HG02642 (cell line): ENCODE measurements at regions not wholly inside any gene's neighbourhood (a gene's known extent, or its start where the extent isn't known, plus 50 kb on each side); places are given as distances from the start of the nearest gene placed in this dataset.

Source experiments
- ATAC-seq: cut with Tn5 transposase; IDR thresholded peaks from one replicate; pipeline ENCODE4 v1.9.1; 2021; ENCODE audit warnings: mild to moderate bottlenecking; ENCODE audit not compliant: unreplicated experiment, poor library complexity

DNA sequence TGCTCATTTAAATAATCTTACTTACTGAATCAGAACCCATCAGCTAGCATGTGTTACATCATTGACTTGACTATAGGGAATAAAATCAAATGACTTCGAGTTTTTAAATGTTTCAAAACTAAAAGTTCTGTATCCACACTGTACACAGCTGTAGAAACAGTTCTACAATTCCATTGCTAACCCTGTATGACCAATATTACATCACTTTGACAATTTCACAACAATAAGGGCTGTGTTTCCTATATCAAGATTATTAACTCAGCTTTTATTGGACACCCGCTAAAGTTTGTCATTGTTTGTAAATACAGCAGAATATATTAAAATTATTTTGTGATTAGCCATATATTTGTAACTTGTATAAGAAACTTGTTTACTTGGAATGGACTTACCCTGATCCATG is 540.8 kb downstream of the PRELID2 start:
- ATAC-seq, result no peak

GRCh38 chr5:145293716-145294115 is 541.4 kb downstream of the PRELID2 start:
- ATAC-seq, result no peak

DNA sequence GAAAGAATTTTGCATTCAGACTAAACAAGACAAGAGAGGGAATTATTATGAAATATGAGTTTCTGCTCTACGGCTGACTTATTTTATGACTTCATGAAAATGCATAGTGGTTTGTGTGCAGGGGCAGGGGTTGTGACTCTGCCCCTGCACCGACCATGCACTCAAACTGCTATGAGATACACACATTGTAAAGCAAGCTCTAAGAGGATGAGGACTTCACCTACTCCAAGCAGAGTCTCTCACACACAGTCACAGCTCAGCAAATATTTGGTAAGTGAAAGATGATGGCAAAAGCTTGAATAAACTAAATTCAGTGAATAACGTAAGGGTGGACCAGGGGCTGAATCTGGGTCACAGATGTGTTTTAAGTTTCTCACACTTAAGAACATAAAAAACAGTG is 542.9 kb downstream of the PRELID2 start:
- ATAC-seq, result no peak

GRCh38 chr5:145283141-145283810 is 551.9 kb downstream of the PRELID2 start:
- no peak for ATAC-seq

DNA sequence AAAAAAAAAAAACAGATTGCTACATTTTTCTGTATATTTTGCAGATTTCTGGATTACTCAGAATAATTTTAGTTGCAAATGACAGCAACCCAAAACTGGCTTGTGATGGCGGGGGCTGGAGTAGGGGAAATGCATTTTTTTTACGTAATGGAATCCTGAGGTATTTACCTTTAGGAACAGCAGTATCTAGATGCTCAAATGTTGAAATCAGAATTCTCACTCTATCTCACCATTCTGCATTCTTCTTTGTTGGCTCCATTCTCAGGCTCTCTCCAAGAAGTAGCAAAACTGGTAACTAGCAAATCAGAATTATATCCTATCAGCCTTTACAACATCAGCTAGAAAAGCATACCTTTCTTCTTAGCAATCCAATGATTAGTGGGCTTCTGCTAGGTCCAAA is 554.3 kb downstream of the PRELID2 start:
- no peak for ATAC-seq

DNA sequence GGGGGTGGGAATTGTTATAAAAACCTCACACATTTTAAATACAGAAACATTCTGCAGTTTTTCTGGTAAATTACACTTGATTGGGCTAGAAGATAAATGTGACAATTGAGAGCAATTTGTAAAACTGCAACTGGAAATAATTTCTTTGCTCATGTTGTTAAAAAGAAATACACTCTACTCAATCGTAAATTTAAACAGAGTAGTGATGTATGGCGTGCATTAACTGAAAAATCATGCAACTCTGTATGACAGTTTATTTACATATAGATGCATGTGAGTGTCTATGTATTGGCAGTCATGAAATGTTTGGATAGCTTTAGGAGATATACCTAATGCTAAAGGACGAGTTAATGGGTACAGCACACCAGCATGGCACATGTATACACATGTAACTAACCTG is 554.9 kb downstream of the PRELID2 start:
- ATAC-seq, result no peak

DNA sequence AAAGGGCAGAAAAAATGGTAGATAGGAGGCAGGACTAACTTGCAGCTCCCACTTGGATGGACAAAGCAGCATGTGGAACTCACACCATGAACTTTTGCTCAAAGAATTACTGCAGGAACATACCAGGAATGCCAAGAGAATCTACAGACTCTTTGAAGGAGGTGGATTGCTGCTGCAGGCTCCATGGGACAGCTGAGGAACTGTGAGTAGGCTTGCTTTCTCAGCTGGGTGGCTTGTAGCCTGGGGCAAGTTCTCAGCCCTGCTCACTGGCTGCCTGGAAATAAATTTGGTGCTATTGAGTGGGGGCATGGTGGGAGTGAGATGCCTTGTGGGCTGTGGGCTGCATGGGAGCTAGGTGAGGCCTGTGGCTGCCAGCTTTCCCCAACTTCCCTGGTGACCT is 574.5 kb downstream of the PRELID2 start:
- no peak for ATAC-seq

DNA sequence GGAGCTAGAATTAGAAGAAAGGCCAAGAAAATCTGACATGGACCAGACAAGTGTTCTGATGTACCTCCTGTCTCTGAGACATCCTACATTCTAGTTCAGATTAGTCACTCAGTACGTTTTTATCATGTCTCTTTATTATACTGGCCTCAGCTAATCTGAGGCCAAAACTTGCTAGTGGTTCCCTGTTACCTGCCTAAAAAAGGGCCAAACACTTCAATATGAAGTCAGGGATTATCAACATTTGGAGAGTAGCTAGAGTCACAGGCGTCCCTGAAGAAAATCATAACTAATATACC is 587.4 kb downstream of the PRELID2 start:
- ATAC-seq, result no peak

DNA sequence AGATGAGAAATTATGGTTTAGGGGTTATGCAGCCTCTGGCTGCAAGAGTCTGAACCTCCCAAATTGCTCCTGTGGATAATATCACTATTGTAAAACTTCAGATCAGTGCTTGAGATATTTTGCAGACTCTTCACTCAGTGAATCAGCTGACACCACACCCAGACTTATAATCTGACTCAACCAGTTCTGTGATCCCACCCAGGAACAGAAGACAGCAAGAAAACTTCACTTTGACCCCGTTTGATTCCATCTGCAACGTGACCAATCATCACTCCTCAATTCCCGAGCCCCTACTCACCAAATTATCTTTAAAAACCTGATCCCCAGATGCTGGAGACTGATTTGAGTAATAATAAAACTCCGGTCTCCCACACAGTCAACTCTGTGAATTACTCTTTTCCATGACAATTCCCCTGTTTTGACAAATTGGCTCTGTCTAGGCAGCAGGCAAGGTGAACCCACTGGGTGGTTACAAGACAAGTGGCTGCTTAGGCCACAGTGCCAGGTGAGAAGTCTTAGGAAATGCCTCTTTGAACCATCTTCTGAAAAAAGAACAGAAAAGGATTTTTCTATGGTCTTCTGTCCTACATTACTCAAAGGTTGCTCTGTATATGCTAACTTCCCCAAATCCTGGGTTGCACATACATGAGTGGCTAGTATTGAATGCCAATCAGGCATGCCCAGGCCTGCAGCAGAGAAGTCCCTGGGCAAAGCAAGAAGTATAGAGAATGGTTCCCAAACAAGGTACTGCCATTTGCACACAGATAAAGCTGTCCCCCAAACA is 588.0 kb downstream of the PRELID2 start:
- no peak for ATAC-seq

- ATAC-seq, result no peak
These were observed 588.8 kb downstream of the PRELID2 start for GRCh38 chr5:145246379-145246778.

DNA sequence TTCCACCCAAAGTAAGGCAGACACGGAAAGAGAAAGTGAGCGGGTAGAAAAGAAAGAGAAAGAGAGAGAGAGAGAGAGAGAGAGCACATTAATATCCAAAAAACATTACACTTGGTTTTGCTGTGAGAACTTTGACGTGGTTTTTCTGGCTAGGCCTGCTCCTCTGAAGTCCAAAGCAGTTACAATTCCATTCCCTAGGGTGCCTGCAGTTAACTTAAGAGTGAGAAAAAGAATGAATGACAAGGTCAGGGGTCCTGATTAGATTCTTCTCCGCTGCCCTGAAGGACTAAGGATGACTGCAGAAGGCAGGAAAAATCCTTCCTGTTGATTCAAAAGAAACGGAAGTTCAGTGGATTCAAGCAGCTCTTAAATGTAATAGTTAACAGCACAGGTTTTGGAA is 589.8 kb downstream of the PRELID2 start:
- ATAC-seq, result no peak

DNA sequence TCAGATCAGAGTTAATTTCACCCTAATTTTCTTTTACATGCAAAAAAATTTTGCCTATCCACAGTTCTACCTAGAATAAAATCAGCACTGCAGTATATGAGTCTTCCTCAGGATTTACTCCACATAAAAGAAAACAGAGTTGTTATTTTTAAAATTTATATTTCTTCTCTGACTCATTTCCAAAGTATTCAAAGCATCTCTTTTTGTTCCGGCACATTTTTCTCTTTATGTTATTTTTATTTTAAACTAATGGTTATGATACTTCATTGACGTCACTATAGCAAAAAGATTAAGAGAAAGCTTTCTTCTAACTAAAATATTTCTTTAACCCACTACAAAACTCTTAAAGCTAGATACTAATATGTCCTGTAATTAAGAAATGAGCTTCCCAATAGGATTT is 590.4 kb downstream of the PRELID2 start:
- ATAC-seq, result no peak

DNA sequence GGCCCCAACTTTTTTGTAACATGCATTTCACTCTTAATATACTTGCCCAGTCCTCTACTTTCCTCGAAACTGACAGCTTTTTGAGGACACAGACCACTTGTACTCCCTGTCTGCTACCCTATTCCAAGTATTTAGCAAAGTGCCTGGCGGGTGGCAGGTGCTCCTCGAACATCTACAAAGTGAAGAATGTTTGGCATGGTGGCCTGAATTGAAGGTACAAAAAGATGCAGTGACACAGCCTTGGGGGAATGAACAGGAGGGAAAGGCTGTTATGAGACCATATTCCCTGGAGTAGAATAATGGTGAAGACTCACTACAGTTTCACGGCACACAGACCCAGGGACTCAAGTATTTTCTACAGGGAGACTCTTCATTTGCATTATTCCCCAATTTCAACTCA is 590.9 kb downstream of the PRELID2 start:
- ATAC-seq, result no peak

- no peak for ATAC-seq
These were observed 592.1 kb downstream of the PRELID2 start for GRCh38 chr5:145243016-145243415.

DNA sequence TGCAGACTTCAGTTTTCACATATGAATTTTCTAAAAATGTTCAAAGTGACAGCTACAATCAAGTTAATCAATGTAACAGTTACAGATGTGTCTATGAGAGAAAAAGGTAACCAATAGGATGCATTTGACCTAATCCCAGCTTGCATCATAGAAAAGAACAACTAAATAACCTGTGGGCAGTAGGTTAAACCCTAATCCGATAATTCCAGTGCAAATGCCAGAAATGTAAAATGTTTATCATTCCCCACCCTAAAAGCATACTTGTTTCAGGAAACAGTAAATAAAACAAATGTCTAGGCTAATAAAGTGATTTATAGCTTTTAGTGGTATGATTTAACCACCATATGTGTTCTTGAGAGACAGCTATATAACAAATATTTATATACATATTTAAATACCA is 592.6 kb downstream of the PRELID2 start:
- ATAC-seq, result no peak

DNA sequence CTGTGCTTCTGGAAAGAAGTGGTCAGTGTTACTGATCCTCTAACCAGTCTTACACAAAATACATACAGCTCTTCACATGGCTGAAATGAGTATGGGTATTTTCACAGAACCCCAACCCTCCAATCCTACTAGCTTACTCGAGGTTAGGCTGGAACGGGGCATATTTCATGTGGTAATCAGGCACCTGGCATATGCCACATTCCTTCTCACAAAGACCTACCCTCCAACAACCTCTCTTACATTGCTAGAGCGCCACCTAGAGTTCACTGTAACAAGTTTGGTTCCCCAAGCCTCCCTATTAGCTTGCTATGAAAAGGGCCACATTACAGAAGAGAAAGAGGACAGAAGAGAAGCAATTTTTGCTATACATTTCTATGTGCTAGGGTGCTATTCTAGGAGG is 597.3 kb downstream of the PRELID2 start:
- ATAC-seq, result peak; percentile 73

- ATAC-seq, result no peak
These were observed 598.2 kb downstream of the PRELID2 start for GRCh38 chr5:145236983-145237382.

DNA sequence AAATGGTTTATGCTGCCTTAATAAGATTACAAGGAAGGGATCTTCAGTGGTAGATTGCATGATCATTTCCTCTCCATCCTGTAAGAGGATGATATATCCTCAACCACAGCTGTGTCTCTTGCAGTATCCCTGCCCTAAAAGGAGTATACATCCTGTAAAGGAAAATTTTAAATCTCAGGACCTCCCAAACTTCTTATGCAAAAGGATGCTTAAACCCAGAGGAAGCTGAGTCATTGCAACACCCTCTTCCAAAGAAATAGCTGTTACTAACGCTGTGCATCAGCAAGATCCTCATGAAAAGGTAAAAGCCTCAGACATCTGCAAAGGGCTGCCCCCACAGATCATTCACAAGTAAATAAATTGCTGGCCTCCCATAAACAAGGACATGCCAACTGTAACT is 599.0 kb downstream of the PRELID2 start:
- no peak for ATAC-seq

DNA sequence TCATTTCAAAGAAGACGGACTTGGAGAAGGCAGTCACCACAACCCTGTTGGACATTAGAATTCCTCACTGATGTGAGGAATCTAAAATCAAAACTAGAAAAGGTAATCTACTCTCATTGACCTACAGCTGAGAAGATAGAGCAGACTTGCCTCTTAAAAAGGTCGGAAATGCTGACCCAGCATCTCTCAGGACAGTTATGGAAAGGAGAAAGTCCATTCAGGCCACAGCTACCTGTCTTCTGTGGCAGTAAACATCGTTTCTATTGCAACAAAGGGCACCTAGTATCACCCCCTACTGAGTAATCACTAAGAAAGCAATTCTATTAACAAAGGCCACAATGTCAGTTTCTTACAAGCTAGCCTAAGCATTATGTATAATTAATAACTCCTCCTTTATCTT is 601.7 kb downstream of the PRELID2 start:
- ATAC-seq, result no peak

- no peak for ATAC-seq
These were observed 604.4 kb downstream of the PRELID2 start for GRCh38 chr5:145230781-145231180.

GRCh38 chr5:145228564-145228963 is 606.6 kb downstream of the PRELID2 start:
- no peak for ATAC-seq

DNA sequence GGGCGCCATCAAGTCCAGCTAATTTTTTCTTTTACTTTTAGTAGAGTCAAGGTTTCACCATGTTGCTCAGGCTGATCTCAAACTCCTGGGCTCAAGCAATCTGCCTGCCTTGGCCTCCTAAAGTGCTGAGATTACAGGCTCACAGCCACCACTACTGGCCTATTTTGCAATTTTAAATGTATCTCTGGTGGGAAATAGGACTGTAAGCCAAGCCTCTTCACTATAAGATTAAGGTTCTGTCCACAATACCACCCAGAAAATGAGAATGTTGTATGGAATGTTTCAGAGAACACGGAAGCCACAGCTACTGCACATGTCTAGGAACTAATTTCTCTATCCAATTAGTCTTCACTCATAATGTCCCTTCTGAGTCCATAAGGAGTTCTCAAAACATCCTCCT is 607.3 kb downstream of the PRELID2 start:
- ATAC-seq, result no peak
